Heart left ventricle (tissue), 16 donors: ENCODE measurements at regions not wholly inside any gene's neighbourhood (a gene's known extent, or its start where the extent isn't known, plus 50 kb on each side); places are given as distances from the start of the nearest gene placed in this dataset.

ENCODE experiments used
- ATAC-seq, 4 donors: fragments of 200-7000 bp; cut with Tn5 transposase; one replicate each; pipeline ENCODE4 v1.9.1; 2020 to 2022; ENCODE audit warnings: moderate library complexity in 4 of 4, mild to moderate bottlenecking in 3 of 4, moderate number of reproducible peaks in 1 of 4
- DNase-seq, 5 donors: peaks; one replicate each; pipeline ENCODE4 v3.0.0-alpha.2; 2020
- H3K27ac ChIP-seq, 12 donors: fragments of 200-600 bp; sonication (generic) in 4 of 12; one replicate each; pipeline versions ENCODE4 v1.5.0 to v1.8.0; 2016 to 2022; ENCODE audit warnings: mild to moderate bottlenecking in 2 of 12
- H3K27me3 ChIP-seq, 9 donors: fragments of 200-600 bp; sonication (generic) in 2 of 9; one replicate each; pipeline versions ENCODE4 v1.5.1 to v1.8.0; 2016 to 2022; ENCODE audit warnings: mild to moderate bottlenecking in 3 of 9
- H3K36me3 ChIP-seq, 9 donors: fragments of 200-600 bp; sonication (generic) in 2 of 9; one replicate each; pipeline versions ENCODE4 v1.5.0 to v1.8.0; 2018 to 2022; ENCODE audit warnings: mild to moderate bottlenecking in 2 of 9
- H3K4me1 ChIP-seq, 12 donors: fragments of 200-600 bp; sonication (generic) in 4 of 12; one replicate each; pipeline versions ENCODE4 v1.5.0 to v1.8.0; 2016 to 2022; ENCODE audit warnings: mild to moderate bottlenecking in 3 of 12
- H3K4me3 ChIP-seq, 12 donors: fragments of 200-600 bp; sonication (generic) in 4 of 12; one replicate each; pipeline versions ENCODE4 v1.5.0 to v1.8.0; 2017 to 2022; ENCODE audit warnings: mild to moderate bottlenecking in 9 of 12, moderate library complexity in 4 of 12
- H3K9me3 ChIP-seq, 12 donors: fragments of 200-600 bp; sonication (generic) in 4 of 12; one replicate each; pipeline versions ENCODE4 v1.5.0 to v1.8.0; 2016 to 2022; ENCODE audit warnings: mild to moderate bottlenecking in 1 of 12
- CTCF ChIP-seq, 12 donors: fragments of 200-600 bp; sonication (generic) in 4 of 12; IDR thresholded peaks; one replicate each; pipeline versions ENCODE4 v1.5.0 to v1.8.0; 2018 to 2022; ENCODE audit warnings: antibody characterized with exemption in 12 of 12, mild to moderate bottlenecking in 5 of 12
- POLR2A ChIP-seq, 2 donors: fragments of 450-650 bp; IDR thresholded peaks; one replicate each; pipeline ENCODE4 v1.6.1; 2017; ENCODE audit warnings: antibody characterized with exemption in 2 of 2, mild to moderate bottlenecking in 2 of 2, moderate library complexity in 2 of 2
- WGBS, 4 donors: extraction: QIAGEN DNeasy Blood & Tissue Kit in 2 of 4; methylation state at CpG; one replicate each; pipeline versions ENCODE4 v1.1.5 to v1.1.7; 2013 to 2018; 5-methylcytosine and 5-hydroxymethylcytosine counted together
- intact Hi-C, 10 donors: fragments of 100-400 bp; cut with DNase I; formaldehyde crosslinking; loops; one replicate each; pipeline versions ENCODE4 v1.11.1 to v1.14.2; 2022
- donor health status: ischemic (EF 13 %, LVEDD 7.1; RV severe dilation, severe dysfunction).
- donor health status: healthy with polysubstance abuse.
- donor health status: DM: no; HTN: yes; CAD: no.
- donor health status: DM: no; HTN: no; CAD: no.
- donor health status: ischemic (EF 25% LVEDD 6.9; RV normal size, moderate dysfunction).
- donor health status: ischemic (EF 25% LVEDD 5.7; RV mildly dilated, moderate dysfunction).
- donor health status: healthy.
- donor health status: DM: yes; HTN: yes; CAD: no.
- donor health status: ischemic (EF 35%, LVEDD 5.7; RV mildly dilated, moderate dysfunction).
- donor health status: nonischemic (EF 11% LVEDD 7.7; RV severe dilation, severe dysfunction).
- donor health status: DM: yes; HTN: yes; CAD: no.
- donor health status: PGD.
- donor health status: ischemic (EF 29% LVEDD 5.4; RV normal size, mild dysfunction).
- donor health status: nonischemic (EF 23%, LVEDD 6.1; RV moderate dilation, normal function).

DNA sequence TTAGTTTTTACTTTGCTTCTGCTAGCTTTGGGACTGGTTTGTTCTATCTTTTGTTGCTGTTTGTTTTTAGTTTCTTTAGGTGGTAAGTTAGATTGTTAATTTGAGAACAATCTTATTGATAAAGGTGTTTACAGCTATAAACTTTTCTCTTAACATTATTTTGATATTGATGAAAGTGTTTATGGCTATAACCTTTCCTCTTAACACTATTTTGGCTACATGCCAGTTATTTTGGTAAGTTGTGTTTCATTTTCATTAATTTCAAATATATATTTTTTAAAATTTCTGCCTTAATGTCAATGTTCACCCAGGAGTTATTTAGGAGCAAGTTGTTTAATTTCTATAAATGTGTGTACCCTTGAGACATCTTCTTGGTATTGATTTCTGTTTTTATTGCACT lies 229.6 kb upstream of the SYT4 start:
- Histone ChIP-seq H3K9me3 (peaks cover 0 to 43% (median 17%) of the 10 kb centered on the region in 12 donors), H3K27ac (no peak overlapping the region), H3K27me3 (no peaks in the 10 kb centered on the region), H3K4me3 (no peak overlapping the region), H3K4me1 (no peaks in the 10 kb centered on the region), H3K36me3 (no peaks in the 10 kb centered on the region)
- TF ChIP-seq POLR2A (IDR thresholded peaks at IDR 0.05) (no peak), CTCF (IDR thresholded peaks at IDR 0.05) (no peak)
- DNase-seq, result no peak
- intact Hi-C loops, result no loop called here
- no peak for ATAC-seq

- WGBS, 4 donors, result 69 to 75% (median 72%) methylated on average over 4 of the region's 4 CpGs
- no peaks in the 10 kb centered on the region for H3K36me3 ChIP-seq
- intact Hi-C loops, result no loop called here
- H3K9me3 ChIP-seq, result peaks cover 0 to 43% (median 17%) of the 10 kb centered on the region in 12 donors
- ATAC-seq (no peak), DNase-seq (no peak)
- no peaks in the 10 kb centered on the region for H3K27me3 ChIP-seq
- H3K4me3 ChIP-seq, result no peak overlapping the region
- no peak overlapping the region for H3K27ac ChIP-seq
- TF ChIP-seq POLR2A (IDR thresholded peaks at IDR 0.05) (no peak), CTCF (IDR thresholded peaks at IDR 0.05) (no peak)
- H3K4me1 ChIP-seq, result no peaks in the 10 kb centered on the region
Measured at GRCh38 chr18:43507842-43508481, 230.7 kb upstream of the SYT4 start.

- WGBS, 4 donors, result 76 to 81% (median 78%) methylated on average over 8 of the region's 8 CpGs
- no peaks in the 10 kb centered on the region for H3K36me3 ChIP-seq
- TF ChIP-seq CTCF (IDR thresholded peaks at IDR 0.05) (no peak), POLR2A (IDR thresholded peaks at IDR 0.05) (no peak)
- no peaks in the 10 kb centered on the region for H3K4me1 ChIP-seq
- H3K9me3 ChIP-seq, result peaks cover 0 to 29% (median 6%) of the 10 kb centered on the region in 12 donors
- no peaks in the 10 kb centered on the region for H3K27me3 ChIP-seq
- no peak overlapping the region for H3K4me3 ChIP-seq
- no peak for DNase-seq
- ATAC-seq, result no peak
- no peak overlapping the region for H3K27ac ChIP-seq
- intact Hi-C loops, result no loop called here
Measured at GRCh38 chr18:43514747-43515146, 237.5 kb upstream of the SYT4 start.

DNA sequence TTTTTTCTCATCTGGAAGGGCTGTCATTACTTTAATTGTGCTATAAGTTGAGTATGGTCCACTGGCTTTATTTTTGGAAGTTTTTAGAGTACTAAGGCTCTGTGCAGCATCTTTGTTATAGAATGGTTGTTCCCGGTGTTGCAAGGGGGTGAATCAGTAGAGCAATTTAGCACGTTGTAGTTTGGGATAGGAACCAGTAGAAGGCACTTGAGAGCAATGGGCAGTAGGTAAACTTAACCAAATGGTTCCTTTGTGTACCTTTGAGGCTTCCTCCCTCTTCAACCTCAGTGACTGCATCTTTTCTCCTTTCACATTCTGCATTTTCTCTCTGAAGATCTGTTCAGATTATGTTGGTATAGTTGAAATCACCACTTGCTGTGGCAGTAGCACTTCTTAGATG lies 238.2 kb upstream of the SYT4 start:
- TF ChIP-seq POLR2A (IDR thresholded peaks at IDR 0.05), result no peak
- TF ChIP-seq CTCF (IDR thresholded peaks at IDR 0.05), result no peak
- no peaks in the 10 kb centered on the region for H3K27me3 ChIP-seq
- H3K36me3 ChIP-seq, result no peaks in the 10 kb centered on the region
- intact Hi-C loops, result no loop called here
- ATAC-seq (no peak), DNase-seq (no peak)
- H3K9me3 ChIP-seq, result peaks cover 0 to 24% (median 6%) of the 10 kb centered on the region in 12 donors
- H3K4me1 ChIP-seq, result no peaks in the 10 kb centered on the region
- WGBS, 4 donors, result 64 to 78% (median 69%) methylated on average over 2 of the region's 2 CpGs
- H3K4me3 ChIP-seq, result no peak overlapping the region
- H3K27ac ChIP-seq, result no peak overlapping the region
